Ascending aorta (tissue), 2 donors: ENCODE measurements at regions not wholly inside any gene's neighbourhood (a gene's known extent, or its start where the extent isn't known, plus 50 kb on each side); places are given as distances from the start of the nearest gene placed in this dataset.
"Not testable (repeated sequence)": the region's sequence is repeated elsewhere in the genome, so short reads cannot be mapped to it uniquely, and the experiment has no call there.

ENCODE experiments used
- DNase-seq, 2 donors: peaks; one replicate each; pipeline ENCODE4 v3.0.0-alpha.2; 2019; ENCODE audit warnings: low spot score in 2 of 2
- H3K27ac ChIP-seq, 2 donors: fragments of 200-600 bp; sonication (generic); one replicate each; pipeline ENCODE4 v1.5.1; 2016 to 2017; ENCODE audit warnings: mild to moderate bottlenecking in 1 of 2
- H3K27me3 ChIP-seq: fragments of 200-600 bp; sonication (generic); one replicate; pipeline ENCODE4 v1.5.1; 2017
- H3K36me3 ChIP-seq, 2 donors: fragments of 200-600 bp; sonication (generic); one replicate each; pipeline ENCODE4 v1.5.1; 2016
- H3K4me1 ChIP-seq, 2 donors: fragments of 200-600 bp; sonication (generic); one replicate each; pipeline ENCODE4 v1.5.1; 2016 to 2017; ENCODE audit warnings: mild to moderate bottlenecking in 1 of 2
- H3K4me3 ChIP-seq, 2 donors: fragments of 200-600 bp; sonication (generic); one replicate each; pipeline ENCODE4 v1.5.1; 2016 to 2017; ENCODE audit warnings: mild to moderate bottlenecking in 1 of 2
- H3K9me3 ChIP-seq, 2 donors: fragments of 200-600 bp; sonication (generic); one replicate each; pipeline ENCODE4 v1.5.1; 2016
- intact Hi-C: fragments of 100-400 bp; cut with DNase I; formaldehyde crosslinking; loops from one replicate; pipeline ENCODE4 v1.15.1; 2023
- TF ChIP-seq, protein P1 (sequence below), 3 experiments: fragments of 200-600 bp in 2 of 3; fragments of 450-650 bp in 1 of 3; sonication (generic) in 2 of 3; IDR thresholded peaks; one replicate each; pipeline ENCODE4 v1.5.1; 2016 to 2019; ENCODE audit warnings: antibody characterized with exemption in 3 of 3, mild to moderate bottlenecking in 1 of 3, moderate library complexity in 1 of 3

DNA sequence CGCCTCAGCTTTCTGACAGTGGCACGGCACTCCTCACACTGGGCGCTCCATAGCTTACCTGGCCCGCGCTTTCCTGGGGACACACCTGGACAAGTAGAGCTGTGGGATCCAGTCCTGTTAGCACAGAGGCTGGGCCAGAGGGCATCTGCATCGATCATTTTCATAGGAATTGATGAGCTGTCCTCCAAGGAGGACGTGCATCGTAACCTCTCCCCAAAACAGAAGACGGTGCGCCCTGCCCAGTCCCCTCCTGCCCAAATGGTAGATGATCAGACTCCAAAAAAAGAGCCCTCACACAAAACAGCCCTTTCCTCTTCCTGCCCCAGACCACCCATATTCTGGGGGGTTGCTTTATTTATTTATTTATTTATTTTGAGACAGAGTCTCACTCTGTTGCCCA is 161.2 kb downstream of the CTTN start:
- TF ChIP-seq, protein P1, sequence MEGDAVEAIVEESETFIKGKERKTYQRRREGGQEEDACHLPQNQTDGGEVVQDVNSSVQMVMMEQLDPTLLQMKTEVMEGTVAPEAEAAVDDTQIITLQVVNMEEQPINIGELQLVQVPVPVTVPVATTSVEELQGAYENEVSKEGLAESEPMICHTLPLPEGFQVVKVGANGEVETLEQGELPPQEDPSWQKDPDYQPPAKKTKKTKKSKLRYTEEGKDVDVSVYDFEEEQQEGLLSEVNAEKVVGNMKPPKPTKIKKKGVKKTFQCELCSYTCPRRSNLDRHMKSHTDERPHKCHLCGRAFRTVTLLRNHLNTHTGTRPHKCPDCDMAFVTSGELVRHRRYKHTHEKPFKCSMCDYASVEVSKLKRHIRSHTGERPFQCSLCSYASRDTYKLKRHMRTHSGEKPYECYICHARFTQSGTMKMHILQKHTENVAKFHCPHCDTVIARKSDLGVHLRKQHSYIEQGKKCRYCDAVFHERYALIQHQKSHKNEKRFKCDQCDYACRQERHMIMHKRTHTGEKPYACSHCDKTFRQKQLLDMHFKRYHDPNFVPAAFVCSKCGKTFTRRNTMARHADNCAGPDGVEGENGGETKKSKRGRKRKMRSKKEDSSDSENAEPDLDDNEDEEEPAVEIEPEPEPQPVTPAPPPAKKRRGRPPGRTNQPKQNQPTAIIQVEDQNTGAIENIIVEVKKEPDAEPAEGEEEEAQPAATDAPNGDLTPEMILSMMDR (IDR thresholded peaks at IDR 0.05) = no peak
- intact Hi-C loops = no loop called here
- H3K27ac ChIP-seq = no peak overlapping the region
- DNase-seq = no peak
- H3K27me3 ChIP-seq = no peaks in the 10 kb centered on the region
- no peaks in the 10 kb centered on the region for H3K36me3 ChIP-seq
- no peak overlapping the region for H3K4me3 ChIP-seq
- no peaks in the 10 kb centered on the region for H3K4me1 ChIP-seq
- H3K9me3 ChIP-seq = no peaks in the 10 kb centered on the region

DNA sequence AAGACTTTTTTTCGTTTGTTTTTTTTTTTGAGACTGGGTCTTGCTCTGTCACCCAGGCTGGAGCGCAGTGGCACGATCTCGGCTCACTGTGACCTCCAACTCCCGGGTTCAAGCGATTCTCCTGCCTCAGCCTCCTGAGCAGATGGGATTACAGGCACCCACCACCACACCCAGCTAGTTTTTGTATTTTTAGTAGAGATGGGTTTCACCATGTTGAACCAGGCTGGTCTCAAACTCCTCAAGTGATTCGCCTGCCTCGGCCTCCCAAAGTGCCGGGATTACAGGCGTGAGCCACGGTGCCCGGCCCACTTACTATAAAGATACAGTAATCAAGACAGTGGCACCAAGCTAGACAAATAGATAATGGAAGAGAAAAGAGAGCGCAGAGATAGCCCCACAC is 162.3 kb downstream of the CTTN start:
- H3K4me3 ChIP-seq, H3K4me1 ChIP-seq, H3K36me3 ChIP-seq, H3K27ac ChIP-seq, H3K27me3 ChIP-seq, intact Hi-C loops, H3K9me3 ChIP-seq, DNase-seq: not testable (repeated sequence)

DNA sequence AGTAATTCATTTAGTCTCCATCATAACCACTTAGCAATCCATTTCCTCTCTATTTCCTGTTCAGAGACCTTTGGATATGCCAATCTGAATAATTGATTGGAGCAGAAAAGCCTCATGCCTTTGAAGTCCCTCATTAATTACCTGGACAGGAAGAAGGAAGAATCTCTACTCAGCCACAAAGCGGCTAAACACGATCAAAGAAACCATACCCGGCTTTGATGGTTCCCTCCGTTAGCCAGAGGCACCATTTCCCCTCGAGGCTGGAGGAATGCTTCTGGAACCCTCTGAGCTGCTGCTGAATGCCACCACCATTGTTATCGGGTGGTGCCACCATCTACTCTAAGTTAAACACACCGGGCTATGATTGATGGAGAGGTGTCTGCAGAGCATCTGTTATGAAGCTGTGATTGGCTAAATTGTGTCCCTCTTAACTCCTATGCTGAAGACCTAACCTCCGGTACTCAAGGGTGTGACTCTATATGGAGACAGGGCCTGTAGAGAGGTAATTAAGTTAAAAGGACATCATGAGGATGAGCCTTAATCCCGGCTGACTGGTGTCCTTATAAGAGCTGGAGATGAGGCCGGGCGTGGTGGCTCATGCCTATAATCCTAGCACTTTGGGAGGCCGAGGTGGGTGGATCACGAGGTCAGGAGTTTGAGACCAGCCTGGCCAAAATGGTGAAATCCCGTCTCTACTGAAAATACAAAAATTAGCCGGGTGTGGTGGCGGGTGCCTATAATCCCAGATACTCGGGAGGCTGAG is 168.6 kb downstream of the CTTN start:
- H3K9me3 ChIP-seq = no peaks in the 10 kb centered on the region
- no peaks in the 10 kb centered on the region for H3K27me3 ChIP-seq
- intact Hi-C loops = no loop called here
- H3K4me1 ChIP-seq = peaks cover 3 to 4% of the 10 kb centered on the region in 2 donors
- H3K36me3 ChIP-seq = no peaks in the 10 kb centered on the region
- TF ChIP-seq, protein P1 (IDR thresholded peaks at IDR 0.05) = no peak
- DNase-seq = no peak
- H3K4me3 ChIP-seq = no peak overlapping the region
- no peak overlapping the region for H3K27ac ChIP-seq

DNA sequence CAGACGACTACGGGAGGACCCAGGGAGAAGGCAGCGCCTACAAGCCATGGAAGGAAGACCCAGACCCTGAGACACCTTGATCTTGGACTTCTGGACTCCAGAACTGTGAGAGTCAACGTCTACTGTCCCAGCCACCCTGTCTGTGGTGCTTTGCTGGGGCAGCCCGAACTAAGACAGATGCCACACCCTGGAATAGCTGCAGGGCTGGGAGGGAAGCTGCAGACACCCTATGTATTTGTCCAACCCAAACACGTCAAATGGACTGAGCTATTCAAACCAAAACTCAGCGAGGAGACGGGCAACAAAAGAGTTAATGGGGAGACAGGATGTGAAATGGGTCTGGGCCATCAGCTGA is 169.3 kb downstream of the CTTN start:
- Histone ChIP-seq H3K27me3 (no peaks in the 10 kb centered on the region), H3K27ac (peak overlapping the region in 1 of 2 donors; percentile 70), H3K9me3 (no peaks in the 10 kb centered on the region), H3K4me1 (peaks cover 3 to 4% of the 10 kb centered on the region in 2 donors), H3K36me3 (no peaks in the 10 kb centered on the region), H3K4me3 (peak overlapping the region in 1 of 2 donors; percentile 64)
- TF ChIP-seq, protein P1 (IDR thresholded peaks at IDR 0.05) = no peak
- intact Hi-C loops = no loop called here
- no peak for DNase-seq

GRCh38 chr11:70568035-70568813 is 169.9 kb downstream of the CTTN start:
- peak overlapping the region; percentile 48 to 64 for H3K4me3 ChIP-seq
- H3K9me3 ChIP-seq = no peaks in the 10 kb centered on the region
- H3K27ac ChIP-seq = peak overlapping the region; percentile 50 to 70
- peaks cover 3 to 4% of the 10 kb centered on the region in 2 donors for H3K4me1 ChIP-seq
- no peaks in the 10 kb centered on the region for H3K27me3 ChIP-seq
- H3K36me3 ChIP-seq = no peaks in the 10 kb centered on the region
- no peak for DNase-seq
- intact Hi-C loops = no loop called here
- TF ChIP-seq, protein P1 (IDR thresholded peaks at IDR 0.05) = peak in 1 of 3 experiments; percentile 32
